ENCODE measurements at regions not wholly inside any gene's neighbourhood (a gene's known extent, or its start where the extent isn't known, plus 50 kb on each side); places are given as distances from the start of the nearest gene placed in this dataset.
"Not testable (repeated sequence)": the region's sequence is repeated elsewhere in the genome, so short reads cannot be mapped to it uniquely, and the experiment has no call there.

GRCh38 chr5:143536364-143536763 lies 132.9 kb upstream of the NR3C1 start:
- DNase-seq, result no peak

DNA sequence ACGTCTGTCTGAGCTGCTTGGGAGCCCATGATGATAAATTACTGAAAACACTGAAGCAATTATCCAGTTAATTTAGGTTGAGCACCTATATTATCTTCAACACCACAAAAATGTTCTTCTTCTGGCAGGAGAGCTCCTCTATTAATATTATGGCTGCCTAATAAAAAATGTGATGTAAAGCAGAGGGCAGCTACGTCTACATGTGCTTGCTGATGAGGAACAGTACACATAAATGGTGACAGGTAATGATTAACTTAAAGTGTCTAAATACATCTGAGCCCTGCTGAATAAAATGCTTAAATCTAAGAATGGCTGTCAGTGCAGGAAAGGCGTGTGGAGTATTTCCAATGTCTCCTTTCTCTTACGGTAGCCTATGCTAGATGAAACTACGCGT lies 131.3 kb upstream of the NR3C1 start:
- DNase-seq, result no peak

GRCh38 chr5:143533978-143534760 lies 130.7 kb upstream of the NR3C1 start:
- no peak for DNase-seq

DNA sequence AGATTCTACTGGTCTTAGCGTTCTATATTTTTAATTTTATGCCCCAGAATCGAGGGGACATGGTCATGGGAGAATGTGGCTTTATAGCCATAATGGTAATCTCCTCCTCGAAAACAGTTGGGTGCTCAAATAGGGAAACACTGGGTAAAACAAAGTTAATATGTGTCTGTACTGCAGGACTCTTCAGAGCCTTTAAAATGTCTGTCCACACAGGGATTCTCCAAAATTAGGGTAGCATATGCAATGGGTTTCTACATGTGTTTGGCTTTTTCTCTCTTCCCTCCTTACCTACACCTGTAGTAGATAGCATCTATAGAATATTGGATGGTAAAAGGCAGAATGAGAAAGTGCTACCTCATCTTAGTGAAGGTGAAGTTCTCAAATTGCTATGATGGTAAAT lies 130.0 kb upstream of the NR3C1 start:
- no peak for DNase-seq

DNA sequence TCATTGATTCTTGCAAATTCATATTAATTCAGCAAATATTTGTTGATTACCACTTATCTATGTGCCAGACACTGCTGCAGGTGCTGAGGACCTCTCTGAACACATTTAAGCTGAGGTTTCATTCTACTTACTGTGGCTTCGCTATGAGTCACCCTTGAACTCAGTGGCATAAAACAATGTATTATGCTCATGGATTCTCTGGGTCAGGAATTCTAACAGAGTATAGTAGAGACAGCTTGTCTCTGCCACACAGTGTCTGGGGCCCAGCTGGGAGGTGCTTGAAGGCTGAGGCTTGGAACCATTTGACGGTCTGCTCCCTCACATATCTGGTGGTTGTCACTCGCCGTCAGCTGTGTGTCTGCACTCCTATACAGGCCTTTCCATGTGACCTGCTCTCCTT lies 124.3 kb upstream of the NR3C1 start:
- DNase-seq, result no peak

GRCh38 chr5:143525176-143525575 lies 121.7 kb upstream of the NR3C1 start:
- no peak for DNase-seq

- peak in 2 of 58 donors; percentile 14 to 17 for DNase-seq
Observed at GRCh38 chr5:143524338-143524945, 121.0 kb upstream of the NR3C1 start.

DNA sequence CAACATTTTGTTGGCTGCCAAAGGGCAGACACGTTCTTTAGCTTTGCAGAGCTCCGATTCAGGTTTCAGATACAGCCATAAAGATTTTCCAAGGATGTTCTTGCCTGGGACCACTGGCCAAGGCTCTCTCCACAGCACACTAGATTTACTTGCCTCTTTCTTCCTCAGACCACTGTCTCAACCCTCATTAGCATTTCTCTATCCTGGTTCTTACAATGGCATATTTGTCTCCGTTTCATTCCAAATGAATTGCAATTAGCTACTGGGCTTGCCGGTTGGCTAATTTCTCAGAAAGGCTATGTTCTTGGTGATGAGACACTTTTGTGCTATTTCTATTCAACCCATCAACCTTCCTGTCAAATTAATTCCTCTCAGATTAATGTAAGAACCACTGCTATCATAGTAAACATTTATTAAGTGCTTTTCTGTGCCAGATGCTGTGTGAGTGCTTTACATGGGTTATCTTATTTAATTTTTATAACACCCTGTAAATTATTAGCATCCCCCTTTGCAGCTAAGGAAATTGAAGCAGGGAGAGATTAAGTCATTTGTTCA lies 118.4 kb upstream of the NR3C1 start:
- DNase-seq, result peak in 7 of 58 donors; percentile 1 to 8 (median 5)

DNA sequence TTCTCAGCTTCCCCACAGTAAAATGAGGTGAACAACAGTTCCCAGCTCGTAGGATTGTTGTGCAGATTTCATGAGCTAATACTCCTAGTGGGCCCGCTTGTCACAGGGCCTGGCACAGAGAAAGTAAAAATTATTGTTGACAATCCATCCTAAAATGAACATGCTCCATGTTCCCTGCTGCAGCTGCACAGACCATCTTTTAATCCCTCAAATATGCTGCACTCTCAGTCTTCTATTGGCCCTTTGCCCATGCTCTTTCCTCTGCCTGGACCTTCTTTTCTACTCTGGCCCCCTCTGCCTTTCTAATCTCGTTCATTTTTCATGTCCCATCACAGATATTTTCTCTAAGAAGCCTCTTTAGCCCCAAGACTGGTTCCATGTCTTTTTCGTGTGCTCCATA lies 117.7 kb upstream of the NR3C1 start:
- DNase-seq, result no peak

- not testable (repeated sequence) for DNase-seq
Observed at GRCh38 chr5:143519215-143519614, 115.7 kb upstream of the NR3C1 start.

- DNase-seq, result not testable (repeated sequence)
Observed at GRCh38 chr5:143517824-143518223, 114.3 kb upstream of the NR3C1 start.

DNA sequence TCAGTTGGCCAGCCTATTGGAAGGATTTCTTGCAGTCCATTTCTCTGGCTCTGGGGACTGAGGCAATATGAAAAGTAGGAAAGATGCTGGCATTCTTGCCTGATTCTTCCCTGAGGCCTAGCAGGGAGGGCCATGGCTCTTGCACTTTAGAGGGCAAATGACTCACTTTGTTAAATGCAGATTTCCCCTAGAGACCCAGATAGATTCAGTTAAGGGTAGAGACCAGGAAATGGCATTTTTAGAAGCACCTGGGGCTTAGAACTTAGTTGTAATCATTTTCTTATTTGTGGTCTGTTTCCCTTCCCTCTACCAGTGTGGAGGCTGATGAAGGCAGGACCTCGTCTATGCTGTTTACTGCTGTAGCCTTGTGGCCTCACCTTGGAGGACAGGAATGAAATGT lies 112.8 kb upstream of the NR3C1 start:
- no peak for DNase-seq

- DNase-seq, result no peak
Observed at GRCh38 chr5:143515829-143516228, 112.3 kb upstream of the NR3C1 start.

- DNase-seq, result no peak
Observed at GRCh38 chr5:143514616-143515335, 111.3 kb upstream of the NR3C1 start.

DNA sequence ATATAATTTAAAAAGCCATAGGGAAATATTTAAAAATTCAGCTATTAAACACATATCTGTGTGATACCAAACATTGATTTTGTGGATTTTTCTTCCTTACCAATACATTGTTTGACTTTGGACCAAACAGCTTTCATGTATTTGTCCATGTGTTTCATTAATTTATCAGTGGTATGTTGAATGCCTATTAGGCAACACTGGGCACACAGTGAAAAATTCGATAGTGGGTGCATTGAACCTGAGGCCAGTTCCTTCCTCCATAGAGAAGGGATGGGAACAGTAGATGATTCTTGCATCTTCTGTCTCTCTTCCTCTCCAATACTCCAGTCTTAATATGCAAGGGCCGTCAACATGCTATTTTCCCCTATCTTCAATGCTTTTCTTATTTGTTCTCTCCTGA lies 110.2 kb upstream of the NR3C1 start:
- no peak for DNase-seq

GRCh38 chr5:143511736-143512135 lies 108.2 kb upstream of the NR3C1 start:
- no peak for DNase-seq

DNA sequence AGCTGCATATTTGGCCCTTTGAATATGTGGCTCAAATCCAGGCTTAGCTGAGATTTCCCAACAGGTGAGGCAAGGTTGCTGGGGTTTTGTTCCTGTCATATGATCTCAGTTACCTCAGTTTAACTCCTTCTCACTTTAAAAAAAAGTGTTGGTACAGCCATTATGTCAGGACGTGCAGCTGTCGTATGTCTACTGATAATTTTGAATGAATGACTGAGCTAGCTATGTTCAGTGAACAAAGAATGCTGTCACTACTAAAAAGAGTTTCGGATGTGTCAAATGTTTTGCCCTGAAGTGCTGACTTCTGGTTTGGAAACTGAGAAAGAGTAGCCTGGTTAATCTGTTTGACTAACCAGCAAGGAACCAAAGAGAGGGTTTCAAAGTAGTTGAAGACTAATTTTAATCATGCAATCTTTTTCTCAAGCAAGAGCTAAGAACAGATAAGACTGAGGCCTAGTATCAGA lies 106.3 kb upstream of the NR3C1 start:
- DNase-seq, result no peak

GRCh38 chr5:143506836-143507552 lies 103.5 kb upstream of the NR3C1 start:
- DNase-seq, result no peak

DNA sequence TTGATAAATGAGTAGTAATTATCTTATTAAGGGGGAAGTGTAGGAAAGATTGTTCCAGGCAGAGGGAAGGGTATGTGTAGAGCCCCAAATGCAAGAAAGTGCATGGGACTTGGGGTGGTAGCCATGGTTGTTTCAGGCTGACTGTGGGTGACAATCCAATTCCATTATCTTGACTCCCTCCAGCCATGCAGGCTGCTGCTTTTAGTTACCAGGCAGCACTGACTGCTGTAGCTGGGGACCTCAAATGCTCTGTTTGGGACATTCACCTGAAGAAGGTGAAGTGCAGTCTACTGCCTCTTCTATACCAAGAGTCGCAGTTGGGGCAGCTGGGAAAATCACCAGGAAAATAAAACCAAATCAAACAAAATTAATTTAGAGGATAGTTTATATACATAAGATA lies 102.4 kb upstream of the NR3C1 start:
- DNase-seq, result no peak

GRCh38 chr5:143505354-143505753 lies 101.9 kb upstream of the NR3C1 start:
- DNase-seq, result no peak

- DNase-seq, result no peak
Observed at GRCh38 chr5:143501310-143502044, 98.0 kb upstream of the NR3C1 start.

Measured in anterior cingulate cortex (tissue), 58 donors.